ENCODE measurements at regions not wholly inside any gene's neighbourhood (a gene's known extent, or its start where the extent isn't known, plus 50 kb on each side); places are given as distances from the start of the nearest gene placed in this dataset.

GRCh38 chr5:10115669-10116068, 134.0 kb downstream of the ATPSCKMT start:
- TF ChIP-seq, protein P1, sequence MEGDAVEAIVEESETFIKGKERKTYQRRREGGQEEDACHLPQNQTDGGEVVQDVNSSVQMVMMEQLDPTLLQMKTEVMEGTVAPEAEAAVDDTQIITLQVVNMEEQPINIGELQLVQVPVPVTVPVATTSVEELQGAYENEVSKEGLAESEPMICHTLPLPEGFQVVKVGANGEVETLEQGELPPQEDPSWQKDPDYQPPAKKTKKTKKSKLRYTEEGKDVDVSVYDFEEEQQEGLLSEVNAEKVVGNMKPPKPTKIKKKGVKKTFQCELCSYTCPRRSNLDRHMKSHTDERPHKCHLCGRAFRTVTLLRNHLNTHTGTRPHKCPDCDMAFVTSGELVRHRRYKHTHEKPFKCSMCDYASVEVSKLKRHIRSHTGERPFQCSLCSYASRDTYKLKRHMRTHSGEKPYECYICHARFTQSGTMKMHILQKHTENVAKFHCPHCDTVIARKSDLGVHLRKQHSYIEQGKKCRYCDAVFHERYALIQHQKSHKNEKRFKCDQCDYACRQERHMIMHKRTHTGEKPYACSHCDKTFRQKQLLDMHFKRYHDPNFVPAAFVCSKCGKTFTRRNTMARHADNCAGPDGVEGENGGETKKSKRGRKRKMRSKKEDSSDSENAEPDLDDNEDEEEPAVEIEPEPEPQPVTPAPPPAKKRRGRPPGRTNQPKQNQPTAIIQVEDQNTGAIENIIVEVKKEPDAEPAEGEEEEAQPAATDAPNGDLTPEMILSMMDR (IDR thresholded peaks at IDR 0.05; ENCODE audit: control extremely low read depth in 1 of 3, insufficient read depth in 1 of 3, low read depth in 1 of 3, low read length in 3 of 3), result no peak
- TF ChIP-seq CBX5 (IDR thresholded peaks at IDR 0.05; ENCODE audit: low read depth, low read length), result no peak
